Fibroblast of pulmonary artery (primary cell): ENCODE measurements at regions not wholly inside any gene's neighbourhood (a gene's known extent, or its start where the extent isn't known, plus 50 kb on each side); places are given as distances from the start of the nearest gene placed in this dataset.
"Not testable (repeated sequence)": the region's sequence is repeated elsewhere in the genome, so short reads cannot be mapped to it uniquely, and the experiment has no call there.

ENCODE experiments used
- DNase-seq: peaks from one replicate; pipeline ENCODE4 v3.0.0-alpha.2; 2010; ENCODE audit warnings: low read depth
- H3K4me3 ChIP-seq: replicated peaks from 2 replicates; pipeline ENCODE4 v1.5.1; 2011; ENCODE audit warnings: low read depth, mild to moderate bottlenecking, control low read depth, low read length, moderate library complexity
- CTCF ChIP-seq: IDR thresholded peaks from 2 replicates; pipeline ENCODE4 v1.5.1; 2011; ENCODE audit warnings: mild to moderate bottlenecking, control low read depth, low read length, inconsistent platforms; ENCODE audit errors: missing control alignments

DNA sequence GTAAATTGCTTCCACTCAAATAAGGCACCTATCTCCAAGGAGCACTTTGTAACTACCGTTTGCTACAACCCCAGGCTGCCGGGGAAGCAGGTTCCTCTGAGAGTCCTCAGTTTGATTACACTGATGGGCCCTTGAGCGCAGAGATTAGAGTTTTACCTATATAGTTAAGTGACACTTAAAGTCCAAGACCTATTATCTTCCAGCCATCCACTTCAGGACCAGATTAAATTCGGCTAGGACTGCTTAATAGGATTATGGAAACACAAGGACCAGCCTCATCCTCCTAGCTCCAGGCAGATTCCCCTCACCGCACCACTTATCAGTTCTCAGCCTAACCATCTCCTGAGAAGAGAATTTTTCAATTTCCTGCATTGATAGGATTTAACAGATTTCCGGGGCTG, 64.7 kb upstream of the TIAM2 start:
- no peak overlapping the region for H3K4me3 ChIP-seq
- DNase-seq = no peak
- no peak for TF ChIP-seq CTCF

- peak; percentile 16 for DNase-seq
- no peak for TF ChIP-seq CTCF
- H3K4me3 ChIP-seq = no peak overlapping the region
Measured at GRCh38 chr6:154931711-154932424, 63.2 kb upstream of the TIAM2 start.

- no peak overlapping the region for H3K4me3 ChIP-seq
- TF ChIP-seq CTCF = no peak
- DNase-seq = peak; percentile 53
Measured at GRCh38 chr6:154932515-154933027, 62.5 kb upstream of the TIAM2 start.

DNA sequence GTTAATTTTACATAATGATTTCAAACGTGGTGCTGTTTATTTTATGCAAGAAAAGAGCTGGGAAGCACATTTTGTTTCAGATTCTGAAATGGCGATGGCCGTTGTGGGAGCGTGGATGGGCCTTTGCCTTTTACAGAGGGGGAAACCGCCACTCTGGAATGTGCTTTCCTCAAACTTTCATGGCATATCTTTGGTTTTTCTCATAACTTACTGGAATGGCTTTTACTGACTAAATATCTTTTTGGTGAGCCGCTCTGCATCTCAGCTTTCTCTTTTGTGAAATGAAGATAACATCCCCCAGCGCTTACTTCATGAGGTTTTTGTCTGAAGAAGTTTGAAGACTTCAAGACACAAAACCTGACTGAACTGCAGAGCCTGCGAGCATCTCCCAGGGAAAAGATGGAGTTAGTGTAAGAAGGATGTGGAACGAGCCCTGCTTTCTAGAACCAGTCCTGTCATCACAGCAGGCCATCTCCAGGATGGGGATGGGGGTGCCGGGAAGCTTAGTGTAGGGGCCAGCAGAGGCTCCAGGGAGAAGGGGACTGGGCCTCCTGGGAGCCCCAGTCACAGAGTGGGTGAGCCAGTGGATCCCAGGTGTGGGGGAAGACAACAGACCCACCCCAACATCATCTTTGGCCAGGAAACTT, 61.8 kb upstream of the TIAM2 start:
- no peak overlapping the region for H3K4me3 ChIP-seq
- TF ChIP-seq CTCF = no peak
- DNase-seq = no peak

GRCh38 chr6:154937306-154938220, 57.6 kb upstream of the TIAM2 start:
- H3K4me3 ChIP-seq = no peak overlapping the region
- DNase-seq = no peak
- no peak for TF ChIP-seq CTCF

GRCh38 chr6:154938221-154938580, 56.9 kb upstream of the TIAM2 start:
- TF ChIP-seq CTCF = no peak

GRCh38 chr6:154938727-154939285, 56.3 kb upstream of the TIAM2 start:
- not testable (repeated sequence) for H3K4me3 ChIP-seq, DNase-seq

More at GRCh38 chr6:154938221-154938580, 56.9 kb upstream of the TIAM2 start:
- no peak for DNase-seq
- H3K4me3 ChIP-seq = no peak overlapping the region
